ENCODE measurements at regions not wholly inside any gene's neighbourhood (a gene's known extent, or its start where the extent isn't known, plus 50 kb on each side); places are given as distances from the start of the nearest gene placed in this dataset.

DNA sequence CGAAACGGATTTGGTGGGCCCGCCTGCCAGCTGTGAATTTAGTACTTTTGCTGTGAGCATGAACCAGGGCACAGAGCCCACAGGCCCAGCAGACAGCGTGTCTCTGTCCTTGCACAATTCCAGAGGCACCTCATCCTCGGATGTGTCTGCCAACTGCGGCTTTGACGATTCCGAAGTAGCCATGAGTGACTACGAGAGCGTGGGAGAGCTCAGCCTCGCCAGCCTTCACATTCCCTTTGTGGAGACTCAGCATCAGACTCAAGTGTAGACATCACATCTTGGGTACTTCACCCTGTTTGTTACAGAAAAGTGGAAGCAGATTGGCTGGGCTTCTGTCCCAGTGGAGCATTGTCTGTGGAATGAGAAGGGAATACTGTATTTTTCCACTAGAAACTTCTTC lies 78.6 kb upstream of the MTNR1B start:
- H3K9me3 ChIP-seq: no peaks in the 10 kb centered on the region
- no peak overlapping the region for H3K4me3 ChIP-seq
- H3K36me3 ChIP-seq (replicated peaks in 1 of 2; ENCODE audit: insufficient read depth in 1 of 2, low read depth in 2 of 2): no peaks in the 10 kb centered on the region
- DNase-seq (no peak), ATAC-seq (no peak)
- H3K27ac ChIP-seq: no peak overlapping the region
- no peak for TF ChIP-seq POLR2A (IDR thresholded peaks at IDR 0.05)
- TF ChIP-seq, protein P1, sequence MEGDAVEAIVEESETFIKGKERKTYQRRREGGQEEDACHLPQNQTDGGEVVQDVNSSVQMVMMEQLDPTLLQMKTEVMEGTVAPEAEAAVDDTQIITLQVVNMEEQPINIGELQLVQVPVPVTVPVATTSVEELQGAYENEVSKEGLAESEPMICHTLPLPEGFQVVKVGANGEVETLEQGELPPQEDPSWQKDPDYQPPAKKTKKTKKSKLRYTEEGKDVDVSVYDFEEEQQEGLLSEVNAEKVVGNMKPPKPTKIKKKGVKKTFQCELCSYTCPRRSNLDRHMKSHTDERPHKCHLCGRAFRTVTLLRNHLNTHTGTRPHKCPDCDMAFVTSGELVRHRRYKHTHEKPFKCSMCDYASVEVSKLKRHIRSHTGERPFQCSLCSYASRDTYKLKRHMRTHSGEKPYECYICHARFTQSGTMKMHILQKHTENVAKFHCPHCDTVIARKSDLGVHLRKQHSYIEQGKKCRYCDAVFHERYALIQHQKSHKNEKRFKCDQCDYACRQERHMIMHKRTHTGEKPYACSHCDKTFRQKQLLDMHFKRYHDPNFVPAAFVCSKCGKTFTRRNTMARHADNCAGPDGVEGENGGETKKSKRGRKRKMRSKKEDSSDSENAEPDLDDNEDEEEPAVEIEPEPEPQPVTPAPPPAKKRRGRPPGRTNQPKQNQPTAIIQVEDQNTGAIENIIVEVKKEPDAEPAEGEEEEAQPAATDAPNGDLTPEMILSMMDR (IDR thresholded peaks at IDR 0.05): no peak
- H3K4me1 ChIP-seq: no peaks in the 10 kb centered on the region
- intact Hi-C loops (cut with DNase I): no loop called here
- H3K27me3 ChIP-seq: no peaks in the 10 kb centered on the region
- WGBS, 2 donors: 77 to 85% methylated on average over 8 to 11 of the region's 11 CpGs

DNA sequence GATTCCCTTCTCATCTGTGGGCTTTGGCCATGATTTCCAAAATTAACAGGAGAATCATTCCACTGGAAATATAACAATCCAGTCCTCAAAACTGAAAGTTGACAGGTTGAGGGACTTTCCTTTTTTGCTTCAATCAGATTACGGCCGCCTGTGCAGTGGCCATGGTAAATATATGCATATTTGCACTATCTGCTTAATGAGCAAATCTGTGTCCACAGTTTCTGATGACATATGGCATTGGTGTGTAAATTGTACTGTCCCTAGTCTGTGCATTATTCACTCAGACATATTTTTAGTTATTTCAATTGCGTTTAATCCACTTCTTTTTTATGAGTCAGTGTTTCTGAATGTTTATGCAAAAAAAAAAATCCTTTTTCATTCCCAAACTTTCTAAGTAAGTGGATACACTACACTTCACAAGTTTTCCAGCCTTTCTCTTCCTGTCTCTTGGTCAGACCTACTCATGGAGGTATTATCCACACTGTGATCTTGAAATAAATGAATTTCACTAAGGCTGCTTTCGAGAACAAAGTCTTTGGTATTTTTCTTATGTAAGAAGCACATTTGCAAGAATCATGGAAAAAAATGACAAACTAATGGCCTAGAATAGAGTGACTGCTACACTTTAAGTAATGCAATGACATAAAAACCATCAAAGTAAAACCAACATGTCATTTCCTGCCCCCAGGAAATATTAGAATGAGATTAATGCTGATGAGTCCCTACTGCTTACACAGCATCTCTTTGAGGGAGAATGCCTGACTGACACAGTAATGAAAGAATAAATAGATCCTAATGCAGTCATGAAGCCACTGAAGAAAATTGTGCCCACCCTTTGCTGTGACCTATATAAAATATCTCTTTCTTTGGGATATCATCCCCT lies 76.4 kb upstream of the MTNR1B start:
- no peak for ATAC-seq
- Histone ChIP-seq H3K27ac (no peak overlapping the region), H3K4me3 (no peak overlapping the region), H3K4me1 (no peaks in the 10 kb centered on the region), H3K27me3 (no peaks in the 10 kb centered on the region), H3K9me3 (no peaks in the 10 kb centered on the region), H3K36me3 (replicated peaks in 1 of 2; ENCODE audit: insufficient read depth in 1 of 2, low read depth in 2 of 2) (no peaks in the 10 kb centered on the region)
- TF ChIP-seq POLR2A (IDR thresholded peaks at IDR 0.05): no peak
- TF ChIP-seq, protein P1 (IDR thresholded peaks at IDR 0.05): no peak
- WGBS, 2 donors: 46 to 47% methylated on average over 4 of the region's 4 CpGs
- no peak for DNase-seq
- intact Hi-C loops (cut with DNase I): no loop called here

DNA sequence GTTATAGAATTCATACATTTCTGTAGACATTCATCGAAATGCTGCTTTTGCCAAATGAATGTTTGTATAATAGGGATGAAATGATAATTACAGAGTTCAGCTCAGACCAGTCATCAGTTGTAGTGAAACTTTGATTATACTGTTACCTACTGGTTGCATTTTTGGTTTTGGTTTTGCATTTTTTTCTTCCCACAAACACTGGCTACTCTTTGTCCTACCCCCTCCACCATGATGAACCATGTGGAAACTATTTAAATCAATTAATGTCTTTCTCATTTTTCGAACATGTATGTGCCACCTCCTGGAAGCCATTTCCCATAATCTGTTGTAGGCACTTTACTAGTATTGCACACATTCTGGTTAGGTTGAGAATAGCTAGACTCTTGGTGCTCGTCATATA lies 75.3 kb upstream of the MTNR1B start:
- no peak overlapping the region for H3K27ac ChIP-seq
- no peaks in the 10 kb centered on the region for H3K4me1 ChIP-seq
- H3K36me3 ChIP-seq (replicated peaks in 1 of 2; ENCODE audit: insufficient read depth in 1 of 2, low read depth in 2 of 2): no peaks in the 10 kb centered on the region
- no peak for ATAC-seq
- H3K27me3 ChIP-seq: no peaks in the 10 kb centered on the region
- no peaks in the 10 kb centered on the region for H3K9me3 ChIP-seq
- H3K4me3 ChIP-seq: no peak overlapping the region
- no peak for TF ChIP-seq POLR2A (IDR thresholded peaks at IDR 0.05)
- TF ChIP-seq, protein P1 (IDR thresholded peaks at IDR 0.05): no peak
- no peak for DNase-seq
- WGBS, 2 donors: 72 to 73% methylated on average over 3 of the region's 3 CpGs
- intact Hi-C loops (cut with DNase I): no loop called here

DNA sequence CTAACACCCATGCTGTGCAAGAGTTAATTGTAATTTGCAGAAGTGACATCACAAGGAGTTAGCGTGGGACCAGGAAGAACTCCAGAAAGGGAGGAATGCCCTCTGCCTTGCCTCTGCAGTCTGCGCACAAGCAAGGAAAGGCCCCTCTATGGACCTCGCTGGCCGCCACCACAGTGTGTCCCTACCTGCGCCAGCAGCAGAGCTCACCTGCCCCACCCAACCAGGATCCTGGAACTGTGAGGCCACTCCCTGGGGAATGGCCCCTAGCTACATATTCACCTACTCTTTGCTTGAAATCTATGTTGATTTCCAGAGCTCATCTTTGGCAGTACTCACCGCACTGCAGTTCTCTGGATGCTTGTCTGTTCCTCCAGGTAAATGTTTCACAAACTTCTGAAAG lies 72.0 kb upstream of the MTNR1B start:
- Histone ChIP-seq H3K4me3 (no peak overlapping the region), H3K27ac (no peak overlapping the region), H3K27me3 (no peaks in the 10 kb centered on the region), H3K4me1 (no peaks in the 10 kb centered on the region), H3K9me3 (no peaks in the 10 kb centered on the region), H3K36me3 (replicated peaks in 1 of 2; ENCODE audit: insufficient read depth in 1 of 2, low read depth in 2 of 2) (no peaks in the 10 kb centered on the region)
- ATAC-seq (no peak), DNase-seq (no peak)
- no peak for TF ChIP-seq POLR2A (IDR thresholded peaks at IDR 0.05)
- TF ChIP-seq, protein P1 (IDR thresholded peaks at IDR 0.05): no peak
- 84 to 87% methylated on average over 6 of the region's 6 CpGs for WGBS, 2 donors
- intact Hi-C loops (cut with DNase I): no loop called here

DNA sequence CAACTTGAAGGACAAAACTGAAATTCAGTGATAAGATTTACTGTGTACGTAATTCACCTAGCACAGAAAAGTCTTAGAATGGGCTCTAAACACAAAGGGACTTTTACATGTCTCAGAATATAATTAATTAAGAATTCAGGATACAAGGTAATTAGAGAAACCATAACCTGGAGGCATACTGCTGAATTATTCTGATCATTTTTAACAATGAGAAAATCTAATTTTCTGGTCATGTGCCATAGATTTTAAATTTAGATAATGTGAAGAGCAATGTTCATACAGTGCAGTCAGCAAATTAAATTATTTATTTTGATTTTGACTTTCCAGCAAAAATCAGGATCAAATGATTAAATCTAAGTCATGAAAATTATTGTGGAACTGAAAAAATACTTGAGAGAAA lies 67.0 kb upstream of the MTNR1B start:
- Histone ChIP-seq H3K9me3 (no peaks in the 10 kb centered on the region), H3K27me3 (no peaks in the 10 kb centered on the region), H3K4me1 (no peaks in the 10 kb centered on the region), H3K27ac (no peak overlapping the region), H3K4me3 (no peak overlapping the region), H3K36me3 (replicated peaks in 1 of 2; ENCODE audit: insufficient read depth in 1 of 2, low read depth in 2 of 2) (no peaks in the 10 kb centered on the region)
- 65 to 68% methylated on average over 1 of the region's 1 CpG for WGBS, 2 donors
- DNase-seq: no peak
- intact Hi-C loops (cut with DNase I): no loop called here
- ATAC-seq: no peak
- TF ChIP-seq, protein P1 (IDR thresholded peaks at IDR 0.05): no peak
- TF ChIP-seq POLR2A (IDR thresholded peaks at IDR 0.05): no peak

Measured in body of pancreas (tissue), 4 donors.